MCF 10A (cell line): ENCODE measurements at regions not wholly inside any gene's neighbourhood (a gene's known extent, or its start where the extent isn't known, plus 50 kb on each side); places are given as distances from the start of the nearest gene placed in this dataset.
A peak's percentile ranks its signal among the peaks of the same experiment; 100 is the strongest.

ENCODE experiments used
- BruUV-seq: library from RNA; stranded (reverse); fragments of 400-500 nt; replicated peaks from 2 replicates; lab custom pipeline; 2021; lab: Mats Ljungman, UMichigan
- CTCF ChIA-PET: fragments of 300-600 bp; sonication (Branson Sonifier 250); formaldehyde crosslinking; extraction: SDS; loops from one replicate; lab custom pipeline; 2021; ENCODE audit warnings: antibody characterized with exemption, inconsistent platforms; lab: Yijun Ruan, JAX
- POLR2A ChIA-PET: fragments of 300-600, 350-650 bp; sonication (Branson Sonifier 250); formaldehyde crosslinking; extraction: SDS; loops from one replicate; lab custom pipeline; 2020; ENCODE audit warnings: antibody characterized with exemption, inconsistent platforms; lab: Yijun Ruan, JAX
- DNase-seq: peaks from one replicate; pipeline ENCODE4 v3.0.0-alpha.2; 2018; ENCODE audit not compliant: unreplicated experiment
- H3K27ac Mint-ChIP-seq: one replicate; pipeline ENCODE4 v1.8.0; 2022; ENCODE audit warnings: mild to moderate bottlenecking, low read depth, mixed read lengths; ENCODE audit not compliant: unreplicated experiment
- H3K27me3 Mint-ChIP-seq: one replicate; pipeline ENCODE4 v1.8.0; 2022; ENCODE audit warnings: mixed read lengths; ENCODE audit not compliant: insufficient read depth, unreplicated experiment
- H3K36me3 Mint-ChIP-seq: one replicate; pipeline ENCODE4 v1.8.0; 2022; ENCODE audit warnings: mild to moderate bottlenecking, moderate library complexity, mixed read lengths; ENCODE audit not compliant: insufficient read depth, unreplicated experiment
- H3K4me1 Mint-ChIP-seq: one replicate; pipeline ENCODE4 v1.8.0; 2022; ENCODE audit warnings: mixed read lengths; ENCODE audit not compliant: insufficient read depth, unreplicated experiment
- H3K4me3 Mint-ChIP-seq: one replicate; pipeline ENCODE4 v1.8.0; 2022; ENCODE audit warnings: mild to moderate bottlenecking, moderate library complexity, mixed read lengths; ENCODE audit not compliant: unreplicated experiment
- H3K9me3 Mint-ChIP-seq: one replicate; pipeline ENCODE4 v1.8.0; 2022; ENCODE audit warnings: mixed read lengths; ENCODE audit not compliant: unreplicated experiment
- CTCF ChIP-seq: fragments of 200-600 bp; IDR thresholded peaks from one replicate; pipeline ENCODE4 v1.8.0; 2022; ENCODE audit warnings: antibody characterized with exemption, mild to moderate bottlenecking; ENCODE audit not compliant: unreplicated experiment
- intact Hi-C: fragments of 100-400 bp; cut with micrococcal nuclease; formaldehyde crosslinking; loops from 2 replicates; pipeline ENCODE4 v1.14.1; 2022

GRCh38 chr13:80100636-80101035 is 240.3 kb downstream of the SPRY2 start:
- no peak overlapping the region for H3K4me3 Mint-ChIP-seq
- no peaks in the 10 kb centered on the region for H3K4me1 Mint-ChIP-seq
- no TSS peak for BruUV-seq
- no peaks in the 10 kb centered on the region for H3K9me3 Mint-ChIP-seq
- H3K27ac Mint-ChIP-seq = peak overlapping the region; percentile 52
- no peak for TF ChIP-seq CTCF
- no peaks in the 10 kb centered on the region for H3K27me3 Mint-ChIP-seq
- intact Hi-C loops = no loop called here
- no peak for DNase-seq
- ChIA-PET POLR2A (no interaction called here), CTCF (no interaction called here)
- no peaks in the 10 kb centered on the region for H3K36me3 Mint-ChIP-seq

DNA sequence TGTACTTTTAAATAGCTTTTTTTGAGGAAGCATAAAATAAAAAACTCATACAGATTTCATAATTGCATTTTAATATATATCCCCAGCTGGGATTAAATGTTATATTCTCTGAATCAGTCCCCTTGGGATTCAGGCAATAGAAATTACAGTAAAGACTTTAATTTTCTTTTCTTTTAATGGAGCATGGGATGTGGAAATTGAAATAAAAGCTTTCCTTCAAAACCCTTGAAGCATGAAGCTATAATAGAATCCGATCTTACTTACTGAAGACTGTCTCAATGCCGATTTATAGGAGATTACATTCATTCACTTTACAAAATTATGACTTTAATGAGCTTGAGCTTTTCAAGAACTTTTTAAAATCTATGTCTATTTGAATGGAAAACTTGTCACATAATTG is 243.4 kb downstream of the SPRY2 start:
- Mint-ChIP-seq H3K9me3 (peaks cover 5% of the 10 kb centered on the region), H3K27ac (no peak overlapping the region), H3K36me3 (no peaks in the 10 kb centered on the region), H3K4me1 (no peaks in the 10 kb centered on the region), H3K4me3 (no peak overlapping the region), H3K27me3 (no peaks in the 10 kb centered on the region)
- ChIA-PET POLR2A (interaction anchor here (0.6 kb wide), 1 partner anchor 27 kb away, joined by 3 read pairs; no protein-coding TSS in a partner anchor), CTCF (no interaction called here)
- no peak for DNase-seq
- no TSS peak for BruUV-seq
- TF ChIP-seq CTCF = no peak
- intact Hi-C loops = no loop called here

DNA sequence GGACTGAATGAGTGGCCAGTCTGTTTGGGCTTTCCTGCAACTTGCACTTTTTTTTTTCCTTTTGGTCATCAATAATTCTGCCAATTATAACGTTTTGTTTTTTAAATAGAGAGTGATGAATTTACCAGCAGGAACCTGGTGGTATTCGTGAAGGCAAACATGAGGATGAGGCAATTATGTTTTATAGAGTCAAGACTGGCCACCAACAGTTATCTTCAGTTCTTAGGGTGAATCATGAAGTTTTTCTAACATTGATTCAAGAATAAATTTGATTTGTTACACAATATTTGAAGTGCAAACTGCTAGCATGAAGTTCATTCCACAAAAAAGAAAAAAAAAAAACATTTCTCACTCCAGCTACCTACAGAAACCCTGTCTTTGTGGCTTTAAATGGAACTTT is 244.5 kb downstream of the SPRY2 start:
- Mint-ChIP-seq H3K9me3 (peaks cover 7% of the 10 kb centered on the region), H3K27ac (no peak overlapping the region), H3K4me1 (no peaks in the 10 kb centered on the region), H3K36me3 (no peaks in the 10 kb centered on the region), H3K4me3 (no peak overlapping the region), H3K27me3 (no peaks in the 10 kb centered on the region)
- ChIA-PET POLR2A (no interaction called here), CTCF (no interaction called here)
- no peak for TF ChIP-seq CTCF
- no peak for DNase-seq
- intact Hi-C loops = no loop called here
- BruUV-seq = no TSS peak

GRCh38 chr13:80094526-80094925 is 246.4 kb downstream of the SPRY2 start:
- Mint-ChIP-seq H3K9me3 (peaks cover 7% of the 10 kb centered on the region), H3K27ac (no peak overlapping the region), H3K4me1 (no peaks in the 10 kb centered on the region), H3K36me3 (no peaks in the 10 kb centered on the region), H3K27me3 (no peaks in the 10 kb centered on the region), H3K4me3 (no peak overlapping the region)
- intact Hi-C loops = no loop called here
- no peak for DNase-seq
- ChIA-PET POLR2A (no interaction called here), CTCF (no interaction called here)
- no peak for TF ChIP-seq CTCF
- no TSS peak for BruUV-seq
